ENCODE measurements at regions not wholly inside any gene's neighbourhood (a gene's known extent, or its start where the extent isn't known, plus 50 kb on each side); places are given as distances from the start of the nearest gene placed in this dataset.
A peak's percentile ranks its signal among the peaks of the same experiment; 100 is the strongest.

GRCh38 chr2:8168022-8168717 lies 513.7 kb upstream of the ID2 start:
- H3K4me3 ChIP-seq (replicated peaks in 1 of 2; ENCODE audit: low read depth in 2 of 2, low read length in 2 of 2), result no peak overlapping the region
- DNase-seq (ENCODE audit: low read depth in 2 of 2), result no peak
- TF ChIP-seq, protein P1, sequence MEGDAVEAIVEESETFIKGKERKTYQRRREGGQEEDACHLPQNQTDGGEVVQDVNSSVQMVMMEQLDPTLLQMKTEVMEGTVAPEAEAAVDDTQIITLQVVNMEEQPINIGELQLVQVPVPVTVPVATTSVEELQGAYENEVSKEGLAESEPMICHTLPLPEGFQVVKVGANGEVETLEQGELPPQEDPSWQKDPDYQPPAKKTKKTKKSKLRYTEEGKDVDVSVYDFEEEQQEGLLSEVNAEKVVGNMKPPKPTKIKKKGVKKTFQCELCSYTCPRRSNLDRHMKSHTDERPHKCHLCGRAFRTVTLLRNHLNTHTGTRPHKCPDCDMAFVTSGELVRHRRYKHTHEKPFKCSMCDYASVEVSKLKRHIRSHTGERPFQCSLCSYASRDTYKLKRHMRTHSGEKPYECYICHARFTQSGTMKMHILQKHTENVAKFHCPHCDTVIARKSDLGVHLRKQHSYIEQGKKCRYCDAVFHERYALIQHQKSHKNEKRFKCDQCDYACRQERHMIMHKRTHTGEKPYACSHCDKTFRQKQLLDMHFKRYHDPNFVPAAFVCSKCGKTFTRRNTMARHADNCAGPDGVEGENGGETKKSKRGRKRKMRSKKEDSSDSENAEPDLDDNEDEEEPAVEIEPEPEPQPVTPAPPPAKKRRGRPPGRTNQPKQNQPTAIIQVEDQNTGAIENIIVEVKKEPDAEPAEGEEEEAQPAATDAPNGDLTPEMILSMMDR (IDR thresholded peaks at IDR 0.05; ENCODE audit: low read depth, low read length), result no peak

DNA sequence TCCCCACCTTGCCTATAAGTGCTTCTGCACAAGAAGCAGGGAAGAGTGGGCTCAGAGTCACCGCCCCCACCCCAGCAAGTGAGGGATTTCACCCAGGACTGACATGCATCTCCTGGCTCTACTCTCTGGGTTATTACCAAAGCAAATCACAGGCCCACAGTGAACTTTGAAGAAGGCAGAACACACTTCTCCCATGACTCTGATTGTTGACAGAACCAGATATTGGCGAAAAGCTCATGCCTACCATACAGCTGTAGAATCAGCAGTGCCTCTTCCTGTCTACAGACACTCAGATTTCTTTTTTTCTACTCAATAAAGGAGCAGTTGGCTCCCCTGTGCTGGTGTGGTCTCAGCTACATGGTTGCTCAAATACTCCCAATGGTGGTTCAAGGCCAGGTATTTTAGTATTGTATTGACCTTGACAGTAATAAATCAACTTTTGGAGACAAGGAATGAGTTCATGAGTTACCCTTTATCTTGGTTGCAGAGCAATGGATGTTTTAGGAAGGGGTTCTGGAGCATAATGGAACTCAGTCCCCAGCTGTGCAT lies 512.9 kb upstream of the ID2 start:
- H3K4me3 ChIP-seq (replicated peaks in 1 of 2; ENCODE audit: low read depth in 2 of 2, low read length in 2 of 2), result no peak overlapping the region
- peak in 1 of 2 donors; percentile 57 for DNase-seq (ENCODE audit: low read depth in 2 of 2)
- TF ChIP-seq, protein P1 (IDR thresholded peaks at IDR 0.05; ENCODE audit: low read depth, low read length), result no peak

- TF ChIP-seq, protein P1 (IDR thresholded peaks at IDR 0.05; ENCODE audit: low read depth, low read length), result no peak
- DNase-seq (ENCODE audit: low read depth in 2 of 2), result peak; percentile 84 to 97
- H3K4me3 ChIP-seq (replicated peaks in 1 of 2; ENCODE audit: low read depth in 2 of 2, low read length in 2 of 2), result no peak overlapping the region
Observed at GRCh38 chr2:8169443-8169842, 512.4 kb upstream of the ID2 start.

DNA sequence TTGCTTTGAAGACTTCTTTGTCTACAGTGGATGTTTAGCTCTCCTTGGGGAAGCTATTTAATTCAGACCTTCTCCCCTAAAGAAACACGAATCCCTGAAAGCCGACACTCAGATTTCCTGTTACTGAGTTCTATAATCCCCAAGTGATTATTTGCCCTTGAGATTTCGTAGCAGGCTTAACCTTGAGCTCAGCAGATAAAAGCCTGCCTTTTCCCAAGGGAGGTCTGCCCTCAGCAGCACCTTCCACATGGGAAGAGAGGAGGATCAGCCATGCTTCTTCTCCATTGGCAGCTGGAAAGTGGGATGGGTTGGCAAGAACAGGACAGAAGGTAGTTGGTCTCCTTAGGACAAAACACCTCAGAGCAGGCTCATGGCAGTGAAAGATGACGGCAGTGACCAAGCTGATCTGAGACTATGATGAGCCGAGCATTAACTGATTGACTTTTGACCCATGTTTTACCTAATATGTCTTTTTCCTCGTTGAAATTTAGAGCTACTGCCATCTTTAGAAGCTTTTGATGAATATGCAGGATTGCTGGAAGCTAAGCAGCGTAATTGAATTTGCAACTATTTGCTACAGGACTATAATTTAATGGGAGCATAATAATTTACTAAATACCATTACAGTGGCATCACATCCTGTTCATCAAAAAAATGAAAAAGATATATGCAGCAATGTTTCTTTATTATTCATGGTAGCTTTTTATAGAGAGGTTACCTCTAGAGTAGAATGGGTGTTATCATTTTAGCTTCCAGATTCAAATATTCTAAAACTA lies 511.1 kb upstream of the ID2 start:
- DNase-seq (ENCODE audit: low read depth in 2 of 2), result peak in 1 of 2 donors; percentile 22

DNA sequence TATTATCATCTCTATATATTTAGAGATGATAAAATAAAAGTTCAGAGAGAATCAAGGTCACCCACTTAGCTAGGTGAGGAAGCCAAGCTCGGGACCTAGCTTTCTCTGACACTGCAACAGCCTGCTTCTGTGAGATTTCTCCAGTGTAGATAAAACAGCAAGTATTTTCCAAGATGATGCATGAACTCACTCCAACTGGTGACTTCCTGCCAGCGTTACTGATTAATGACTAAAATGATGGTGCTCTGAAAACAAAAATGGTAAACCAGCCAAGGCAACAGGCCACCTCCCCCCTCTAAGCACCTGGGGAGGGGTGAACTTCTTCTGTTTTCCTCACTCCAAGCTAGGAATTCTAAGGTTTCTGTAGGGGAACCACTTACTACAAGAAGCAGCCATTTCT lies 510.2 kb upstream of the ID2 start:
- peak; percentile 51 to 60 for DNase-seq (ENCODE audit: low read depth in 2 of 2)
- TF ChIP-seq, protein P1 (IDR thresholded peaks at IDR 0.05; ENCODE audit: low read depth, low read length), result no peak
- H3K4me3 ChIP-seq (replicated peaks in 1 of 2; ENCODE audit: low read depth in 2 of 2, low read length in 2 of 2), result no peak overlapping the region

More for the DNA sequence above, 511.1 kb upstream of the ID2 start:
- TF ChIP-seq, protein P1 (IDR thresholded peaks at IDR 0.05; ENCODE audit: low read depth, low read length), result no peak
- H3K4me3 ChIP-seq (replicated peaks in 1 of 2; ENCODE audit: low read depth in 2 of 2, low read length in 2 of 2), result no peak overlapping the region

DNA sequence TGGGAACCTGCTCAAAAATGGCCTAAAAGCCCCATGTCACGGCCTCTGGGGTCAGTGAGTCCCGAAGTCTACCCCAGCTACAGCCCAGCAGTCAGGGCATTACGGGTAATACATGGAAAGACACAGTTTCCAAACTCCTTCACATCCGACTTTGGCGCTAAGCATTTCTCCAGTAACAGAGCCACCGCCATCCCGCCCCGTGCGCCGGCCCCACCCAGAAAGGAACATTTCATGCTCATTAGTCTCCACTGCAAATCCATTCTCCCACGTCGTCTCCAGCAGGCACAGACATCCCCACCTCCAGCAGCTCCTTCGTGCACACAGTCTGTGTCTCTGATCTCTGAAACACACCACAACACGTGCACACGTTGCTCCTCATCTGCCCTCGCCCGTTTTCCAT lies 509.2 kb upstream of the ID2 start:
- TF ChIP-seq, protein P1 (IDR thresholded peaks at IDR 0.05; ENCODE audit: low read depth, low read length), result no peak
- H3K4me3 ChIP-seq (replicated peaks in 1 of 2; ENCODE audit: low read depth in 2 of 2, low read length in 2 of 2), result no peak overlapping the region
- DNase-seq (ENCODE audit: low read depth in 2 of 2), result no peak
